Sigmoid colon (tissue), 6 donors: ENCODE measurements at regions not wholly inside any gene's neighbourhood (a gene's known extent, or its start where the extent isn't known, plus 50 kb on each side); places are given as distances from the start of the nearest gene placed in this dataset.

ENCODE experiments used
- DNase-seq: peaks from one replicate; pipeline ENCODE4 v3.0.0-alpha.2; 2019
- H3K27ac ChIP-seq, 4 donors: fragments of 200-600 bp; sonication (generic); one replicate each; pipeline ENCODE4 v1.5.1; 2016 to 2019; ENCODE audit warnings: mild to moderate bottlenecking in 1 of 4
- H3K27me3 ChIP-seq, 3 donors: fragments of 200-600 bp; sonication (generic); one replicate each; pipeline ENCODE4 v1.5.1; 2019; ENCODE audit warnings: mild to moderate bottlenecking in 1 of 3
- H3K36me3 ChIP-seq, 4 donors: fragments of 200-600 bp; sonication (generic); one replicate each; pipeline ENCODE4 v1.5.1; 2016 to 2019
- H3K4me1 ChIP-seq, 4 donors: fragments of 200-600 bp; sonication (generic); one replicate each; pipeline ENCODE4 v1.5.1; 2017 to 2019
- H3K4me3 ChIP-seq, 4 donors: fragments of 200-600 bp; sonication (generic); one replicate each; pipeline ENCODE4 v1.5.1; 2017 to 2019; ENCODE audit warnings: mild to moderate bottlenecking in 2 of 4, moderate library complexity in 1 of 4
- H3K9me3 ChIP-seq, 4 donors: fragments of 200-600 bp in 3 of 4; sonication (generic) in 3 of 4; one replicate each; pipeline versions ENCODE4 v1.5.1 to v1.6.1; 2013 to 2019
- EP300 ChIP-seq, 4 donors: sonication (generic); formaldehyde crosslinking; IDR thresholded peaks; one replicate each; pipeline ENCODE4 v1.6.1; 2017; ENCODE audit warnings: antibody characterized with exemption in 4 of 4
- POLR2A ChIP-seq, 2 donors: fragments of 450-650 bp; IDR thresholded peaks; one replicate each; pipeline ENCODE4 v1.6.1; 2016; ENCODE audit warnings: antibody characterized with exemption in 2 of 2, mild to moderate bottlenecking in 2 of 2, moderate library complexity in 2 of 2
- POLR2AphosphoS5 ChIP-seq, 4 donors: sonication (generic); formaldehyde crosslinking; IDR thresholded peaks; one replicate each; pipeline ENCODE4 v1.6.1; 2017; ENCODE audit warnings: antibody characterized with exemption in 4 of 4
- WGBS, 2 donors: extraction: QIAGEN DNeasy Blood & Tissue Kit; methylation state at CpG; one replicate each; pipeline ENCODE4 v1.1.7; 2013; 5-methylcytosine and 5-hydroxymethylcytosine counted together
- intact Hi-C: fragments of 100-400 bp; cut with DNase I; formaldehyde crosslinking; loops from one replicate; pipeline ENCODE4 v1.15.1; 2023
- TF ChIP-seq, protein P1 (sequence below), 4 experiments: fragments of 450-650 bp in 3 of 4; fragments of 200-600 bp in 1 of 4; IDR thresholded peaks; one replicate each; pipeline ENCODE4 v1.5.1; 2016 to 2019; ENCODE audit warnings: antibody characterized with exemption in 4 of 4, mild to moderate bottlenecking in 3 of 4, moderate library complexity in 2 of 4
- donor health status: healthy with polysubstance abuse.
- donor health status: healthy.

DNA sequence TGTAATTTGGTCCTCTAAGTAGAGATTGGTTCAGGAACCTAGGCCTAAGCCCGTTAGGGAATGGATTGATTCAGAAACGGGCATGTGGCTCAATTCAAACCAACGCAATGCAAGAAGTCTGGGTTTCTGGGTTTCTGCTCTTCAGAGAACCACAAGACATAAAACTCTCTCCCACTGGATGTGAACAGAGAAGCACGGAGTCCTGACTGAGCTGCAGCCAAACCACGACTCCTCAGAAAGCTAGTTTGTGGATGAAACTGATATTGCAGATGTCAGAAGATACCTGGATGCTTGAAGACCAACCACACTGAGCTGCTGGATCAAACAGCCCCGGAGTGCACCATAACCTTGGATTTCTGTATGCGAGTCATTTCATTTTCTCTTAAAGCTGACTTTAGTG, 50.0 kb downstream of the SOD2 start:
- Histone ChIP-seq H3K27me3 (no peaks in the 10 kb centered on the region), H3K36me3 (no peaks in the 10 kb centered on the region), H3K4me1 (no peaks in the 10 kb centered on the region), H3K9me3 (no peaks in the 10 kb centered on the region), H3K4me3 (no peak overlapping the region), H3K27ac (no peak overlapping the region)
- TF ChIP-seq POLR2AphosphoS5 (IDR thresholded peaks at IDR 0.05) (no peak), EP300 (IDR thresholded peaks at IDR 0.05) (no peak), POLR2A (IDR thresholded peaks at IDR 0.05) (no peak)
- TF ChIP-seq, protein P1, sequence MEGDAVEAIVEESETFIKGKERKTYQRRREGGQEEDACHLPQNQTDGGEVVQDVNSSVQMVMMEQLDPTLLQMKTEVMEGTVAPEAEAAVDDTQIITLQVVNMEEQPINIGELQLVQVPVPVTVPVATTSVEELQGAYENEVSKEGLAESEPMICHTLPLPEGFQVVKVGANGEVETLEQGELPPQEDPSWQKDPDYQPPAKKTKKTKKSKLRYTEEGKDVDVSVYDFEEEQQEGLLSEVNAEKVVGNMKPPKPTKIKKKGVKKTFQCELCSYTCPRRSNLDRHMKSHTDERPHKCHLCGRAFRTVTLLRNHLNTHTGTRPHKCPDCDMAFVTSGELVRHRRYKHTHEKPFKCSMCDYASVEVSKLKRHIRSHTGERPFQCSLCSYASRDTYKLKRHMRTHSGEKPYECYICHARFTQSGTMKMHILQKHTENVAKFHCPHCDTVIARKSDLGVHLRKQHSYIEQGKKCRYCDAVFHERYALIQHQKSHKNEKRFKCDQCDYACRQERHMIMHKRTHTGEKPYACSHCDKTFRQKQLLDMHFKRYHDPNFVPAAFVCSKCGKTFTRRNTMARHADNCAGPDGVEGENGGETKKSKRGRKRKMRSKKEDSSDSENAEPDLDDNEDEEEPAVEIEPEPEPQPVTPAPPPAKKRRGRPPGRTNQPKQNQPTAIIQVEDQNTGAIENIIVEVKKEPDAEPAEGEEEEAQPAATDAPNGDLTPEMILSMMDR (IDR thresholded peaks at IDR 0.05): no peak
- intact Hi-C loops: no loop called here
- no peak for DNase-seq
- WGBS, 2 donors: 94 to 95% methylated on average over 7 of the region's 7 CpGs

DNA sequence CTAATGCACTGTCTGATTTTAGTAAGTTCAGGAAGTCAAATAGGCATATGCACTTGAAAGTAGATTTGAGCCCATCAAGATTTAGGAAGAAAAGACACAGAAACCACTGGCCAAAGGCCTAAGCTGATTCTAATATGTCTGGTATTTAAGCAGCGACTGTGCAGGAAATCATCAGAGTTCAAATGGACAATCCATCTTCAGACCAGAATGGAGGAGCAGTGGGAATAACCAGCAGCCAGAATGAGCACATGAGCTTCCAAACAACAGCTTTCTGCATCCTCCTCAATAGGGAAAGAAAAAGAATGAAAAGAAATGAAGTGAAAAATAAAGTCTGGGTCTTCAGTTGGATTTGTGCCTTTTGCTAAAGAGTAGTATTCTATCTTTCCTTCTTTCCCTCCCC, 50.6 kb downstream of the SOD2 start:
- intact Hi-C loops: no loop called here
- Histone ChIP-seq H3K4me1 (no peaks in the 10 kb centered on the region), H3K27me3 (no peaks in the 10 kb centered on the region), H3K36me3 (no peaks in the 10 kb centered on the region), H3K9me3 (no peaks in the 10 kb centered on the region), H3K4me3 (no peak overlapping the region), H3K27ac (no peak overlapping the region)
- 85 to 88% methylated on average over 1 of the region's 1 CpG for WGBS, 2 donors
- TF ChIP-seq POLR2A (IDR thresholded peaks at IDR 0.05): no peak
- no peak for TF ChIP-seq EP300 (IDR thresholded peaks at IDR 0.05)
- no peak for TF ChIP-seq POLR2AphosphoS5 (IDR thresholded peaks at IDR 0.05)
- TF ChIP-seq, protein P1 (IDR thresholded peaks at IDR 0.05): no peak
- DNase-seq: no peak

DNA sequence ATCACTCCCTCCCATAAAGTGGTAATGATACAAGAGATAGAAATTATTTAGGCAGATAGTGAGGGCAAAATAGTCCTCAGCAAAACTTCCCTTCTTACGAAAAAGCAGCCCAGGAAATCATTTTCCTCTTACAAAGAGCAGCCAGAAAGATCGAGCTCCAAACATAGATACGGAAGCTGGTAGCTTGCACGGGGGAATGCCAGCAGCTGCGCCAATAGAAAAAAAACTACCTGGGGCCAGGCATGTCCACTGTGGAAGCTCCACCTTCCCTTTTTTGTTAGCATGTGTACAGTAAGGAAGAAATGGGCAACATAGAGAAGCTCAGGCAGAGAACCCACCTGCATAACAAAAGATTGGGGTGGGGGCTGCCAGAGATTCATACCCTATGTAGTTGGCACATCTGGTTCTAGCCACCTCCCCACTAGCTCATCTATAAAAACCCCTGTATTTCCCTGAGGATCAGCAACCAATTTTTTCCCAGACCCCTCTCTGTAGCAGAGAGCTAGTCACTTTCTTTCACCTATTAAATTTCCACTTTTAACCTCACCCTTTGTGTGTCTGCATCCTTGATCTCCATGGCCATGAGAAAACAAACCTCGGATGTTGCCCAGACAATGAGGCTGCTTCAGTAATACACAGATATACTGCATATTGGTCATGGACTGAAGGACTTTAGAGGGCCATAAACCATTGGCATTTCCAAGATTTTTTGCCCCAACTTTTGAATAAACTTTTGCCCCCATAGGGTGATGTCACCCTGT, 52.1 kb downstream of the SOD2 start:
- no peak for DNase-seq
- Histone ChIP-seq H3K36me3 (no peaks in the 10 kb centered on the region), H3K9me3 (no peaks in the 10 kb centered on the region), H3K4me1 (no peaks in the 10 kb centered on the region), H3K4me3 (no peak overlapping the region), H3K27me3 (no peaks in the 10 kb centered on the region), H3K27ac (no peak overlapping the region)
- intact Hi-C loops: no loop called here
- TF ChIP-seq, protein P1 (IDR thresholded peaks at IDR 0.05): no peak
- 94 to 97% methylated on average over 6 of the region's 6 CpGs for WGBS, 2 donors

DNA sequence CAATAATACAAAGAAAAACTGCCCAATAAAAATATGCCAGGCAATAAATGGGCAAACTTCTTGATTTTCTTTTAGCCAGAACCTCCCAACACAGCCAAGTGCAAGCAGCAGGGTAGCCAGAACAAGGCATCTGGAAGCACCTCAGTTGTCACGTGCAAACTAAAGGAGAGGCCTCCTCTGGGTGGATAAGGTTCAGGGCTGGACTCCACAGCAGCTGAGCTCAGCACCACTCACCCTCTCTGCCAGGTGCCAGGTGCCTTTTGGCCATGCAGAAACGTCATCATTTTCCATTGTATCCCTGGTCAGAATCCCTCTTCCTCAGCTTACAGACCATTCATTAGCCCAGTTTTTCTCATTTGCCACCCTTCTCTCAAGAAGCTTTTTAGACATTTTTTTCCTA, 52.7 kb downstream of the SOD2 start:
- TF ChIP-seq, protein P1 (IDR thresholded peaks at IDR 0.05): no peak
- TF ChIP-seq POLR2AphosphoS5 (IDR thresholded peaks at IDR 0.05) (no peak), POLR2A (IDR thresholded peaks at IDR 0.05) (no peak), EP300 (IDR thresholded peaks at IDR 0.05) (no peak)
- H3K27me3 ChIP-seq: no peaks in the 10 kb centered on the region
- intact Hi-C loops: no loop called here
- H3K4me1 ChIP-seq: no peaks in the 10 kb centered on the region
- no peak overlapping the region for H3K27ac ChIP-seq
- no peak for DNase-seq
- no peak overlapping the region for H3K4me3 ChIP-seq
- no peaks in the 10 kb centered on the region for H3K36me3 ChIP-seq
- 85 to 86% methylated on average over 2 of the region's 2 CpGs for WGBS, 2 donors
- no peaks in the 10 kb centered on the region for H3K9me3 ChIP-seq

DNA sequence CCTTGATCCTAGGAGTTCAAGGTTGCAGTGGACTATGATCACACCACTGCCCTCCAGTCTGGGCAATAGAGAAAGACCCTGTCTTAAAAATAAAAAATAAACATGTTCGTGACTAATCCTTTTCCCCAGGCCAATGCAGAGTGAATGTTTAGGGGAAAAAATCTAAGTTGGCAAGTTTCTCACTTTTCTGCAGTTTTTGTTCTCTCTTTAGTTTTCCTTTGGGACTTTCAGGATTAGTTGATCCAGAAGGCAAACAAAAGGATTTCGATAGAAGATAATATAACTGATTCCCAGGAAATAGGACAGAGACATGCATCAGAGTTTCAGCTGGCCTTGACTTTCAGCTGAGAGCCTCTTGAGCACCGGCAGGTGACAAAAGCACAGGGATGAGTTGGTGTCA, 53.3 kb downstream of the SOD2 start:
- Histone ChIP-seq H3K36me3 (no peaks in the 10 kb centered on the region), H3K4me1 (no peaks in the 10 kb centered on the region), H3K27me3 (no peaks in the 10 kb centered on the region), H3K4me3 (no peak overlapping the region), H3K27ac (no peak overlapping the region), H3K9me3 (no peaks in the 10 kb centered on the region)
- 82 to 85% methylated on average over 3 of the region's 3 CpGs for WGBS, 2 donors
- intact Hi-C loops: no loop called here
- no peak for DNase-seq
- TF ChIP-seq, protein P1 (IDR thresholded peaks at IDR 0.05): no peak
- TF ChIP-seq POLR2AphosphoS5 (IDR thresholded peaks at IDR 0.05): no peak
- no peak for TF ChIP-seq POLR2A (IDR thresholded peaks at IDR 0.05)
- no peak for TF ChIP-seq EP300 (IDR thresholded peaks at IDR 0.05)
